B cell (primary cell): ENCODE measurements at regions not wholly inside any gene's neighbourhood (a gene's known extent, or its start where the extent isn't known, plus 50 kb on each side); places are given as distances from the start of the nearest gene placed in this dataset.

Source experiments
- ATAC-seq: fragments of 200-7000 bp; cut with Tn5 transposase; one replicate; pipeline ENCODE4 v1.10.0; 2021; ENCODE audit warnings: low read depth, mild to moderate bottlenecking, moderate number of reproducible peaks, moderate library complexity
- CTCF ChIA-PET: fragments of 350-600 bp; sonication (Branson Sonifier 250); formaldehyde crosslinking; loops from one replicate; lab custom pipeline; 2021; ENCODE audit warnings: antibody characterized with exemption, inconsistent platforms; lab: Charles Lee
- POLR2A ChIA-PET: fragments of 350-600 bp; sonication (Branson Sonifier 250); formaldehyde crosslinking; loops from one replicate; lab custom pipeline; 2021; ENCODE audit warnings: antibody characterized with exemption; lab: Charles Lee
- DNase-seq: peaks from one replicate; pipeline ENCODE4 v3.0.0; 2013
- H2AFZ ChIP-seq: 2 replicates; pipeline ENCODE4 v1.6.1; 2012; ENCODE audit warnings: mild to moderate bottlenecking, low read depth, low read length; ENCODE audit not compliant: insufficient read depth, poor library complexity, severe bottlenecking
- H3K27ac ChIP-seq, 2 donors: 1 replicate in 1 of 2; 2 replicates in 1 of 2; pipeline ENCODE4 v1.5.1; 2012 to 2013; ENCODE audit warnings: low read length in 2 of 2, mild to moderate bottlenecking in 2 of 2, moderate library complexity in 1 of 2
- H3K27me3 ChIP-seq, 4 experiments: fragments of 200-600 bp in 1 of 4; sonication (generic) in 1 of 4; replicated peaks in 1 of 4; 1 replicate in 2 of 4; 2 replicates in 2 of 4; pipeline versions ENCODE4 v1.6.1 to v1.7.0; 2013 to 2016; ENCODE audit warnings: low read length in 3 of 4, mild to moderate bottlenecking in 2 of 4, mixed read lengths in 1 of 4, moderate library complexity in 1 of 4; ENCODE audit not compliant: insufficient read depth in 4 of 4, control insufficient read depth in 3 of 4; ENCODE audit errors: control extremely low read depth in 1 of 4
- H3K36me3 ChIP-seq, 2 experiments: replicated peaks in 1 of 2; 1 replicate in 1 of 2; 2 replicates in 1 of 2; pipeline versions ENCODE4 v1.6.1 to v1.7.1; 2013; ENCODE audit warnings: low read length in 1 of 2; ENCODE audit not compliant: insufficient read depth in 2 of 2, control insufficient read depth in 1 of 2; ENCODE audit errors: control extremely low read depth in 1 of 2, extremely low read depth in 1 of 2
- H3K4me1 ChIP-seq, 2 donors: fragments of 200-600 bp in 1 of 2; sonication (generic) in 1 of 2; 1 replicate in 1 of 2; 2 replicates in 1 of 2; pipeline versions ENCODE4 v1.5.1 to v1.6.1; 2013 to 2017; ENCODE audit warnings: low read length in 2 of 2; ENCODE audit not compliant: control insufficient read depth in 2 of 2, insufficient read depth in 2 of 2
- H3K4me2 ChIP-seq: replicated peaks from 2 replicates; pipeline ENCODE3; 2012; ENCODE audit warnings: mild to moderate bottlenecking, low read depth, low read length; ENCODE audit not compliant: poor library complexity, severe bottlenecking
- H3K4me3 ChIP-seq, 5 experiments: fragments of 200-600 bp in 1 of 5; sonication (generic) in 1 of 5; 1 replicate in 3 of 5; 2 replicates in 2 of 5; pipeline versions ENCODE4 v1.5.1 to v1.7.0; 2011 to 2016; ENCODE audit warnings: low read length in 4 of 5, mild to moderate bottlenecking in 4 of 5, low read depth in 2 of 5, control low read depth in 1 of 5, moderate library complexity in 1 of 5; ENCODE audit not compliant: insufficient read depth in 1 of 5; ENCODE audit errors: control extremely low read depth in 1 of 5, extremely low read depth in 1 of 5
- H3K79me2 ChIP-seq: fragments of 200-600 bp; sonication (generic); one replicate; pipeline ENCODE4 v1.6.0; 2016; ENCODE audit warnings: low read length; ENCODE audit not compliant: control insufficient read depth, insufficient read depth
- H3K9ac ChIP-seq: fragments of 200-600 bp; sonication (generic); 2 replicates; pipeline ENCODE4 v1.6.1; 2017; ENCODE audit warnings: mild to moderate bottlenecking, low read length, moderate library complexity
- H3K9me3 ChIP-seq, 3 donors: one replicate each; pipeline versions ENCODE4 v1.6.1 to v1.7.1; 2013; ENCODE audit warnings: low read length in 2 of 3; ENCODE audit not compliant: control insufficient read depth in 2 of 3, insufficient read depth in 1 of 3; ENCODE audit errors: control extremely low read depth in 1 of 3
- H4K20me1 ChIP-seq: 2 replicates; pipeline ENCODE4 v1.6.0; 2012; ENCODE audit warnings: mild to moderate bottlenecking, low read length; ENCODE audit not compliant: insufficient read depth, control insufficient read depth, poor library complexity, severe bottlenecking
- H3K27ac Mint-ChIP-seq: one replicate; pipeline ENCODE4 v1.8.0; 2021; ENCODE audit warnings: mixed read lengths
- H3K27me3 Mint-ChIP-seq: one replicate; pipeline ENCODE4 v1.8.0; 2021; ENCODE audit warnings: mixed read lengths
- H3K4me1 Mint-ChIP-seq: one replicate; pipeline ENCODE4 v1.8.0; 2021; ENCODE audit warnings: mixed read lengths
- H3K4me3 Mint-ChIP-seq: one replicate; pipeline ENCODE4 v1.8.0; 2021; ENCODE audit warnings: mixed read lengths
- H3K9me3 Mint-ChIP-seq: one replicate; pipeline ENCODE4 v1.8.0; 2022; ENCODE audit warnings: mixed read lengths; ENCODE audit not compliant: insufficient read depth
- CTCF ChIP-seq: fragments of 200-600 bp; IDR thresholded peaks from one replicate; pipeline ENCODE4 v1.8.0; 2022; ENCODE audit warnings: antibody characterized with exemption, mild to moderate bottlenecking
- EZH2 ChIP-seq: IDR thresholded peaks from 2 replicates; pipeline ENCODE4 v1.6.1; 2012; ENCODE audit warnings: borderline replicate concordance, low read depth, mild to moderate bottlenecking, moderate library complexity, low read length; ENCODE audit not compliant: insufficient read depth, poor library complexity, severe bottlenecking
- WGBS: methylation state at CpG from one replicate; pipeline ENCODE4 v1.1.5; 2013; ENCODE audit warnings: missing lambda C conversion rate; ENCODE audit not compliant: insufficient coverage; 5-methylcytosine and 5-hydroxymethylcytosine counted together
- intact Hi-C: fragments of 100-400 bp; cut with micrococcal nuclease; formaldehyde crosslinking; loops from one replicate; pipeline ENCODE4 v1.10.0; 2022

GRCh38 chr2:201950606-201951005, 83.0 kb upstream of the FZD7 start:
- DNase-seq, result no peak
- H3K9me3 Mint-ChIP-seq, result no peaks in the 10 kb centered on the region
- no peak overlapping the region for H2AFZ ChIP-seq
- H3K27ac ChIP-seq, result no peak overlapping the region
- ATAC-seq, result no peak
- H3K36me3 ChIP-seq, result no peaks in the 10 kb centered on the region
- ChIA-PET POLR2A (no interaction called here), CTCF (no interaction called here)
- no peaks in the 10 kb centered on the region for H3K9me3 ChIP-seq
- no peak overlapping the region for H3K4me2 ChIP-seq
- no peak overlapping the region for H3K9ac ChIP-seq
- no peaks in the 10 kb centered on the region for H4K20me1 ChIP-seq
- H3K4me1 Mint-ChIP-seq, result no peaks in the 10 kb centered on the region
- H3K4me3 Mint-ChIP-seq, result no peak overlapping the region
- WGBS, result 80% methylated on average over 6 of the region's 6 CpGs
- H3K27me3 ChIP-seq, result no peaks in the 10 kb centered on the region
- H3K4me3 ChIP-seq, result no peak overlapping the region
- no peak overlapping the region for H3K27ac Mint-ChIP-seq
- no peaks in the 10 kb centered on the region for H3K79me2 ChIP-seq
- intact Hi-C loops, result no loop called here
- TF ChIP-seq CTCF, result no peak
- TF ChIP-seq EZH2, result no peak
- H3K27me3 Mint-ChIP-seq, result peaks cover 26% of the 10 kb centered on the region
- H3K4me1 ChIP-seq, result no peaks in the 10 kb centered on the region

- Histone ChIP-seq H4K20me1 (no peaks in the 10 kb centered on the region), H3K4me1 (no peaks in the 10 kb centered on the region), H2AFZ (no peak overlapping the region), H3K79me2 (no peaks in the 10 kb centered on the region), H3K9me3 (no peaks in the 10 kb centered on the region), H3K9ac (no peak overlapping the region), H3K36me3 (no peaks in the 10 kb centered on the region), H3K4me2 (no peak overlapping the region), H3K27ac (no peak overlapping the region), H3K4me3 (no peak overlapping the region), H3K27me3 (no peaks in the 10 kb centered on the region)
- intact Hi-C loops, result no loop called here
- no peaks in the 10 kb centered on the region for H3K4me1 Mint-ChIP-seq
- peaks cover 33% of the 10 kb centered on the region for H3K27me3 Mint-ChIP-seq
- H3K27ac Mint-ChIP-seq, result no peak overlapping the region
- CTCF ChIA-PET, result interaction anchor here (0.7 kb wide), 1 partner anchor 10 kb away, joined by 4 read pairs; no protein-coding TSS in a partner anchor
- TF ChIP-seq CTCF (no peak), EZH2 (no peak)
- WGBS, result 61% methylated on average over 4 of the region's 5 CpGs
- POLR2A ChIA-PET, result no interaction called here
- H3K4me3 Mint-ChIP-seq, result no peak overlapping the region
- DNase-seq, result no peak
- ATAC-seq, result no peak
- H3K9me3 Mint-ChIP-seq, result no peaks in the 10 kb centered on the region
Observed at GRCh38 chr2:201952187-201952586, 81.5 kb upstream of the FZD7 start.
